GM18502 (cell line): ENCODE measurements at regions not wholly inside any gene's neighbourhood (a gene's known extent, or its start where the extent isn't known, plus 50 kb on each side); places are given as distances from the start of the nearest gene placed in this dataset.

Experiments used
- ATAC-seq: cut with Tn5 transposase; IDR thresholded peaks from one replicate; pipeline ENCODE4 v1.9.1; 2021; ENCODE audit warnings: mild to moderate bottlenecking; ENCODE audit not compliant: unreplicated experiment, poor library complexity

GRCh38 chr2:792687-793086, 115.5 kb upstream of the TMEM18 start:
- no peak for ATAC-seq

- no peak for ATAC-seq
Observed at GRCh38 chr2:790634-791245, 113.5 kb upstream of the TMEM18 start.

- ATAC-seq: no peak
Observed at GRCh38 chr2:790081-790480, 112.9 kb upstream of the TMEM18 start.

GRCh38 chr2:789529-789928, 112.3 kb upstream of the TMEM18 start:
- no peak for ATAC-seq

GRCh38 chr2:788227-789032, 111.2 kb upstream of the TMEM18 start:
- ATAC-seq: no peak

GRCh38 chr2:784753-785152, 107.5 kb upstream of the TMEM18 start:
- ATAC-seq: no peak

GRCh38 chr2:780581-780980, 103.4 kb upstream of the TMEM18 start:
- no peak for ATAC-seq

GRCh38 chr2:780002-780401, 102.8 kb upstream of the TMEM18 start:
- no peak for ATAC-seq

- no peak for ATAC-seq
Observed at GRCh38 chr2:778731-779350, 101.6 kb upstream of the TMEM18 start.

GRCh38 chr2:777546-777945, 100.3 kb upstream of the TMEM18 start:
- ATAC-seq: no peak

GRCh38 chr2:777051-777450, 99.8 kb upstream of the TMEM18 start:
- ATAC-seq: no peak

- no peak for ATAC-seq
Observed at GRCh38 chr2:776487-776886, 99.3 kb upstream of the TMEM18 start.

- ATAC-seq: no peak
Observed at GRCh38 chr2:776038-776437, 98.8 kb upstream of the TMEM18 start.

- no peak for ATAC-seq
Observed at GRCh38 chr2:774436-774835, 97.2 kb upstream of the TMEM18 start.

GRCh38 chr2:773256-774160, 96.3 kb upstream of the TMEM18 start:
- ATAC-seq: no peak

- ATAC-seq: no peak
Observed at GRCh38 chr2:771538-771937, 94.3 kb upstream of the TMEM18 start.

- ATAC-seq: no peak
Observed at GRCh38 chr2:770776-771175, 93.6 kb upstream of the TMEM18 start.

- ATAC-seq: no peak
Observed at GRCh38 chr2:769771-770170, 92.6 kb upstream of the TMEM18 start.

- no peak for ATAC-seq
Observed at GRCh38 chr2:768451-768850, 91.2 kb upstream of the TMEM18 start.

GRCh38 chr2:767944-768343, 90.7 kb upstream of the TMEM18 start:
- no peak for ATAC-seq

- no peak for ATAC-seq
Observed at GRCh38 chr2:767440-767839, 90.2 kb upstream of the TMEM18 start.
